Mesenchymal stem cell (in vitro differentiated cells and primary cell): ENCODE measurements at regions not wholly inside any gene's neighbourhood (a gene's known extent, or its start where the extent isn't known, plus 50 kb on each side); places are given as distances from the start of the nearest gene placed in this dataset.

Experiments
- DNase-seq: peaks from one replicate; pipeline ENCODE4 v3.0.0-alpha.2; 2013
- H2AFZ ChIP-seq: one replicate; pipeline ENCODE4 v1.6.1; 2013; ENCODE audit warnings: low read depth, mild to moderate bottlenecking, control low read depth, inconsistent platforms, low read length, moderate library complexity
- H2AK5ac ChIP-seq: 2 replicates; pipeline ENCODE4 v1.6.1; 2013; ENCODE audit warnings: low read length, moderate library complexity, mild to moderate bottlenecking, inconsistent platforms; ENCODE audit not compliant: severe bottlenecking
- H2BK120ac ChIP-seq: one replicate; pipeline ENCODE4 v1.6.1; 2013; ENCODE audit warnings: low read depth, mild to moderate bottlenecking, inconsistent platforms, low read length, moderate library complexity
- H2BK12ac ChIP-seq, 2 experiments: one replicate each; pipeline ENCODE4 v1.6.1; 2013; ENCODE audit warnings: inconsistent platforms in 2 of 2, low read length in 2 of 2, mild to moderate bottlenecking in 2 of 2, moderate library complexity in 2 of 2, control low read depth in 1 of 2
- H2BK15ac ChIP-seq: one replicate; pipeline ENCODE4 v1.6.1; 2013; ENCODE audit warnings: mild to moderate bottlenecking, low read depth, inconsistent platforms; ENCODE audit not compliant: poor library complexity, severe bottlenecking
- H2BK5ac ChIP-seq: 2 replicates; pipeline ENCODE4 v1.6.1; 2013; ENCODE audit warnings: low read depth, mild to moderate bottlenecking, low read length, control low read depth, inconsistent platforms; ENCODE audit not compliant: poor library complexity, severe bottlenecking
- H3K14ac ChIP-seq, 2 experiments: one replicate each; pipeline ENCODE4 v1.6.1; 2013; ENCODE audit warnings: inconsistent platforms in 2 of 2, low read length in 2 of 2, control low read depth in 1 of 2, mild to moderate bottlenecking in 1 of 2, moderate library complexity in 1 of 2
- H3K18ac ChIP-seq, 2 experiments: one replicate each; pipeline ENCODE4 v1.6.1; 2013; ENCODE audit warnings: inconsistent platforms in 2 of 2, low read length in 2 of 2, control low read depth in 1 of 2, low read depth in 1 of 2, mild to moderate bottlenecking in 1 of 2
- H3K23ac ChIP-seq, 2 experiments: one replicate each; pipeline ENCODE4 v1.6.1; 2013; ENCODE audit warnings: inconsistent platforms in 2 of 2, low read length in 2 of 2, mild to moderate bottlenecking in 2 of 2, moderate library complexity in 2 of 2, control low read depth in 1 of 2
- H3K27ac ChIP-seq: 2 replicates; pipeline ENCODE4 v1.5.1; 2013; ENCODE audit warnings: mild to moderate bottlenecking, moderate library complexity, low read length, control low read depth, inconsistent platforms; ENCODE audit not compliant: poor library complexity, severe bottlenecking
- H3K27me3 ChIP-seq, 2 experiments: 2 replicates each; pipeline versions ENCODE4 v1.6.1 to v1.7.0; 2013; ENCODE audit warnings: low read length in 2 of 2, mild to moderate bottlenecking in 2 of 2, moderate library complexity in 2 of 2, control low read depth in 1 of 2, inconsistent platforms in 1 of 2; ENCODE audit not compliant: control insufficient read depth in 1 of 2, insufficient read depth in 1 of 2
- H3K36me3 ChIP-seq, 2 experiments: 2 replicates each; pipeline versions ENCODE4 v1.6.1 to v1.7.0; 2013; ENCODE audit warnings: low read length in 2 of 2, control low read depth in 1 of 2, inconsistent platforms in 1 of 2, low read depth in 1 of 2, mild to moderate bottlenecking in 1 of 2; ENCODE audit not compliant: insufficient read depth in 2 of 2, control insufficient read depth in 1 of 2
- H3K4ac ChIP-seq, 2 experiments: one replicate each; pipeline ENCODE4 v1.6.1; 2013; ENCODE audit warnings: inconsistent platforms in 2 of 2, low read length in 2 of 2, mild to moderate bottlenecking in 2 of 2, moderate library complexity in 2 of 2, control low read depth in 1 of 2, low read depth in 1 of 2
- H3K4me1 ChIP-seq: 2 replicates; pipeline ENCODE4 v1.6.1; 2013; ENCODE audit warnings: low read depth, low read length, control low read depth; ENCODE audit not compliant: control insufficient read depth, insufficient read depth
- H3K4me2 ChIP-seq: 2 replicates; pipeline ENCODE4 v1.6.1; 2013; ENCODE audit warnings: low read length, mild to moderate bottlenecking, inconsistent platforms; ENCODE audit not compliant: poor library complexity, severe bottlenecking
- H3K4me3 ChIP-seq, 2 experiments: 2 replicates each; pipeline versions ENCODE4 v1.5.1 to v1.7.0; 2013; ENCODE audit warnings: low read length in 2 of 2, mild to moderate bottlenecking in 2 of 2, control low read depth in 1 of 2, low read depth in 1 of 2; ENCODE audit not compliant: insufficient read depth in 1 of 2
- H3K79me1 ChIP-seq: replicated peaks from 2 replicates; pipeline ENCODE4 v1.6.1; 2013; ENCODE audit warnings: mild to moderate bottlenecking, control low read depth, low read length, inconsistent platforms; ENCODE audit not compliant: poor library complexity, severe bottlenecking
- H3K9ac ChIP-seq: 2 replicates; pipeline ENCODE4 v1.7.0; 2013; ENCODE audit warnings: mild to moderate bottlenecking, low read length, moderate library complexity
- H3K9me3 ChIP-seq: 2 replicates; pipeline ENCODE4 v1.7.0; 2013; ENCODE audit warnings: mild to moderate bottlenecking, low read length; ENCODE audit not compliant: control insufficient read depth
- H4K8ac ChIP-seq: one replicate; pipeline ENCODE4 v1.6.1; 2013; ENCODE audit warnings: inconsistent platforms, mild to moderate bottlenecking, low read length, moderate library complexity
- H4K91ac ChIP-seq: one replicate; pipeline ENCODE4 v1.6.1; 2013; ENCODE audit warnings: mild to moderate bottlenecking, low read length, inconsistent platforms
- WGBS: methylation state at CpG from one replicate; pipeline ENCODE4 v1.1.7; 2013; ENCODE audit warnings: mixed read lengths; 5-methylcytosine and 5-hydroxymethylcytosine counted together

GRCh38 chr12:126588586-126589249 is 1523.5 kb downstream of the AACS start:
- no peak overlapping the region for H3K18ac ChIP-seq
- DNase-seq: no peak
- no peak overlapping the region for H3K4me3 ChIP-seq
- no peak overlapping the region for H3K9ac ChIP-seq
- H3K23ac ChIP-seq: no peak overlapping the region
- H3K79me1 ChIP-seq: no peaks in the 10 kb centered on the region
- H3K36me3 ChIP-seq: no peaks in the 10 kb centered on the region
- H2BK15ac ChIP-seq: no peak overlapping the region
- H3K27me3 ChIP-seq: no peaks in the 10 kb centered on the region
- H4K8ac ChIP-seq: no peak overlapping the region
- H2BK120ac ChIP-seq: no peak overlapping the region
- no peak overlapping the region for H2AK5ac ChIP-seq
- 65% methylated on average over 7 of the region's 8 CpGs for WGBS
- no peak overlapping the region for H2AFZ ChIP-seq
- H3K4ac ChIP-seq: no peak overlapping the region
- no peak overlapping the region for H3K14ac ChIP-seq
- no peaks in the 10 kb centered on the region for H3K4me1 ChIP-seq
- H3K9me3 ChIP-seq: peaks cover 4% of the 10 kb centered on the region
- H2BK12ac ChIP-seq: no peak overlapping the region
- no peak overlapping the region for H3K4me2 ChIP-seq
- no peak overlapping the region for H2BK5ac ChIP-seq
- no peak overlapping the region for H3K27ac ChIP-seq
- no peak overlapping the region for H4K91ac ChIP-seq

GRCh38 chr12:126591533-126591932 is 1526.3 kb downstream of the AACS start:
- WGBS: 82% methylated on average over 1 of the region's 2 CpGs
- H4K8ac ChIP-seq: no peak overlapping the region
- no peak overlapping the region for H3K14ac ChIP-seq
- no peaks in the 10 kb centered on the region for H3K36me3 ChIP-seq
- H3K27me3 ChIP-seq: no peaks in the 10 kb centered on the region
- no peak for DNase-seq
- no peak overlapping the region for H3K4me2 ChIP-seq
- no peak overlapping the region for H2AFZ ChIP-seq
- H3K4me3 ChIP-seq: no peak overlapping the region
- H2AK5ac ChIP-seq: no peak overlapping the region
- H3K9ac ChIP-seq: no peak overlapping the region
- H3K23ac ChIP-seq: no peak overlapping the region
- H2BK120ac ChIP-seq: no peak overlapping the region
- no peaks in the 10 kb centered on the region for H3K4me1 ChIP-seq
- no peak overlapping the region for H4K91ac ChIP-seq
- no peak overlapping the region for H3K27ac ChIP-seq
- no peak overlapping the region for H2BK15ac ChIP-seq
- H3K18ac ChIP-seq: no peak overlapping the region
- no peaks in the 10 kb centered on the region for H3K79me1 ChIP-seq
- H3K9me3 ChIP-seq: peaks cover 4% of the 10 kb centered on the region
- H3K4ac ChIP-seq: no peak overlapping the region
- H2BK12ac ChIP-seq: no peak overlapping the region
- no peak overlapping the region for H2BK5ac ChIP-seq

- H4K8ac ChIP-seq: no peak overlapping the region
- no peak overlapping the region for H2AFZ ChIP-seq
- no peak overlapping the region for H2BK120ac ChIP-seq
- H3K4me1 ChIP-seq: no peaks in the 10 kb centered on the region
- H3K9ac ChIP-seq: no peak overlapping the region
- H3K23ac ChIP-seq: no peak overlapping the region
- H3K4me3 ChIP-seq: no peak overlapping the region
- H3K27ac ChIP-seq: no peak overlapping the region
- no peak overlapping the region for H4K91ac ChIP-seq
- WGBS: 53% methylated on average over 3 of the region's 5 CpGs
- no peak overlapping the region for H3K4ac ChIP-seq
- H3K79me1 ChIP-seq: no peaks in the 10 kb centered on the region
- no peak overlapping the region for H3K14ac ChIP-seq
- no peak overlapping the region for H2BK5ac ChIP-seq
- no peak overlapping the region for H3K4me2 ChIP-seq
- H2BK12ac ChIP-seq: no peak overlapping the region
- no peaks in the 10 kb centered on the region for H3K36me3 ChIP-seq
- H3K27me3 ChIP-seq: no peaks in the 10 kb centered on the region
- H3K9me3 ChIP-seq: peaks cover 4% of the 10 kb centered on the region
- H2BK15ac ChIP-seq: no peak overlapping the region
- DNase-seq: no peak
- H3K18ac ChIP-seq: no peak overlapping the region
- H2AK5ac ChIP-seq: no peak overlapping the region
These were observed 1536.2 kb downstream of the AACS start for GRCh38 chr12:126601184-126602170.

GRCh38 chr12:126602612-126603011 is 1537.4 kb downstream of the AACS start:
- Histone ChIP-seq H3K18ac (no peak overlapping the region), H3K27me3 (no peaks in the 10 kb centered on the region), H3K27ac (no peak overlapping the region), H2AK5ac (no peak overlapping the region), H3K14ac (no peak overlapping the region), H2BK12ac (no peak overlapping the region), H3K9me3 (peaks cover 4% of the 10 kb centered on the region), H3K4me3 (no peak overlapping the region), H4K91ac (no peak overlapping the region), H3K4ac (no peak overlapping the region), H2BK120ac (no peak overlapping the region), H2AFZ (no peak overlapping the region), H3K79me1 (no peaks in the 10 kb centered on the region), H2BK5ac (no peak overlapping the region), H3K36me3 (no peaks in the 10 kb centered on the region), H3K9ac (no peak overlapping the region), H3K23ac (no peak overlapping the region), H4K8ac (no peak overlapping the region), H3K4me2 (no peak overlapping the region), H2BK15ac (no peak overlapping the region), H3K4me1 (no peaks in the 10 kb centered on the region)
- 83% methylated on average over 3 of the region's 7 CpGs for WGBS
- no peak for DNase-seq
